ENCODE measurements at regions not wholly inside any gene's neighbourhood (a gene's known extent, or its start where the extent isn't known, plus 50 kb on each side); places are given as distances from the start of the nearest gene placed in this dataset.

DNA sequence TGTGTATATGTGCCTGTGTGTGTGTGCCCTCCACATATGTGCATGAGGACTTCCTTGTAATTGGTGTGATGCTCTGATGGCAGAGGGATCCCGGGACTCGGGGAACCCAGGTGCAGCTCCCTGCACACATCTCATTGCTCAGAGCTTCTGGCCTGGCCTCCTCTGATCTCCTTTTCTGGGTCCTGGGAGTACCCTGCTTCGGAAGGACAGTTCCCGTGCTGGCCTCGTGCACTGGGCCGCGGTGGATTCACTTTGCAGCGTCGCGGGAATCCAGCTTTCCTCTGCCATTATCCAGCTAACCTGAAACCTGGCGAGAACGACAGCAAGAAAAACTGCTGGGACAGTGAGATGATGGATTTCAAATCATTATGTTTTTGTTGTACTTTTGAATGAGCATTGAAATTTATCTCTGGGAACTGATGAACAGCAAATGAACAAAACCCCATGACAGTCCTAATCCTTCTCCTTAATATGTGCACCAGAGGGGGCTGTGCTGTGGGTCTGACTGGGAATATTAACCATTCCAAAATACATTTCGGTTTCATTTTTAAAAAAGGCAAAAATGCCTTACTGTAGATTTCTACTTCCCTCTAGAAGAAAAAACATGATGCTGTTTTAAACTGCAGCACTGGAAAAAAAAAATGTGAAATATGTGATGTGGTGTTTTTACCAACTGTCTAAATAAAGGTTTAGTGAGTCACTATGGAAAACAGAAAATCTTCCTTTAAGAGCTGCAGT is 78.2 kb downstream of the PTGR3 start:
- peak; percentile 4 for DNase-seq (ENCODE audit: low read depth)

DNA sequence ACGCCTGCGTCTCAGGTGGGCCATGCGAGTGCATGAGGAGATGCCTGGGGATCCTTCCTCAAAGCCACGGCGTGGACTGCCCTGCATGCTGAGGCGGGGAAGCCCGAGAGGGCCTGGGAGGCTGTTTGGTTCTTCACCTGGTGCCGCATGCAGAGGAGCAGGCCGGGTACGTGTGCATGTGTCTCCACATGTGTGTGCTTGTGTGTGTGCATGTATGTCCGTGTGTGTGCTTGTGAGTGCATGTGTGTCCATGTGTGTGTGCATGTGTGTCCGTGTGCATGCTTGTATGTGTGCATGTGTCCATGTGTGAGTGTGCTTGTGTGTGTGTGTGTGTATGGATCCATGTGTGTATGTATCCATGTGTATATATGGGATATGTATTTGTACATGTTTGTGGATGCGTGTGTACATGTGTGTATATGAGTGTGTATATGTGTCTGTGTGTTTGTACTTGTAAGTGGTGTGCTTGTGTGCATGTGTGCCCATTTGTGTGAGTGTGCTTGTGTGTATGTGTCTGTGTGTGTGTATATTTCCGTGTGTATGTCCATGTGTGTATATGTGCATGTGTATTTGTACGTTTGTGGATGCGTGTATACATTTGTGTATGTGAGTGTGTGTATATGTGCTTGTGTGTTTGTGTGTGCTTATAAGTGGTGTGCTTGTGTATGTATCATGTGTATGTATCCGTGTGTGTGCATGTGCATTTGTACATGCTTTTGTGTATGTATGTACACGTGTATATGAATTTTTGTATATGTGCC is 79.0 kb downstream of the PTGR3 start:
- no peak for DNase-seq (ENCODE audit: low read depth)

DNA sequence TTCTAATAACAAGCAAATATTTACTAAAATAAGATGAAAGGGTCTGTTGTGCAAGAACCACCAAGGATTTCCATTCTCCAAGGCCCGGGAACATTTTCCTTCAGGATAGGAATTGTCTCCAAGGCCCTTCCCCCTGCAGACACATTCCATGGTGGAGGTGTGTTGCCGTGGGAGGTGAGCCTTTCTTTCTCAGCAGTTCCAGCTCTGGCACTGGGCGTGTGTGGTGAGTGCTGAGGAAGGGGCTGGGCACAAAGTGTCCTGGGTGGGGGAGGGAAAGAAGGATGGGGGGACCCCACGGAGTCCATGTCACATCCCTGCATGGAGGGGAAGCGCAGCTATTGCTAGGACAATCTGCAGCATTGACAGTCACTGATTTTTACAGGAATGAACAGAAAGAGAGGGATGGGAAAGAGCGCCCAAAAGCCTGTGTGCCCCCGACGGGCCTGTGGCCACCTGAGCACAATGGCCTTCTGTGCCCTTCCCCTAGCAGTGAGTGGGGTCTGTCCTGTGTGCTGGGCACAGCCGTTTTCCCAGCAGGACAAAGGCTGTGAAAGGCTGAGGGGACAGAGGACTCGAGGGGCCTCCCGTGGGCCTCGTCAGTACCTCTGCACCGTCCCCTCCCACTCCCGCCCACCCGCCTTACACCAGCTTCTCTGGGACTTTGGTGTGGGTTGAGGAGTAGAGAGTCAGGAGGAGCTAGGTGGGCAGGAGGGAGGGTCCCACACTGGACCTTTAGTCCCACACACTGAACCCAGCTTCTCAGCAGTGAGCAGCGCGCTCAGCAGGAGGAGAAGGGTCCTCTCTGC is 79.8 kb downstream of the PTGR3 start:
- no peak for DNase-seq (ENCODE audit: low read depth)

DNA sequence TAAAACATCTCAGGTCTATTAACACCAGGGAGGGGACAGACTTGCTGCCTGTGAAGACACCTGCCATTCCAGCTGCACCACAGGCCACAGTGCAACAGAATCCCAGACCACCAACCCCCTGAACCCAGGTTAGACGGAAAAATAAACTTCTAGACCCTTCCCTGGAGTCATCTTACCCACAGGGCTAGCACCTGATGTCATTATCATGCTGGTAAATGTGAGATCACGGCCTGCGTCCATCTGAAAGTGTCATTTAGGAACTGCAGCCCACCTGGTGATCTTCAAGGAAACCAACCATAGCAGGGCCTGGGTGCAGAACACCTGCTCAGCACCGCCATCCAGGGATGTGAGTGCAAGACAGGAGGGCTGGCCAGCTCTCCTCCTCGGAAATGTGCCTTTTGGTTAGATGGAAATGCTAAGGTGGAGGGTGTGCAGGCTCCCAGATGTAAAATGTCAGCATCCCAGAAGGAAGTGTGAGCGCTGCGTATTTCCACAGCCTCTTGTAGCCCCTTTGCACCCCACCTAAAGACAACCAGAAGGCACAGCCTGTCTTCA is 80.8 kb downstream of the PTGR3 start:
- DNase-seq (ENCODE audit: low read depth), result no peak

DNA sequence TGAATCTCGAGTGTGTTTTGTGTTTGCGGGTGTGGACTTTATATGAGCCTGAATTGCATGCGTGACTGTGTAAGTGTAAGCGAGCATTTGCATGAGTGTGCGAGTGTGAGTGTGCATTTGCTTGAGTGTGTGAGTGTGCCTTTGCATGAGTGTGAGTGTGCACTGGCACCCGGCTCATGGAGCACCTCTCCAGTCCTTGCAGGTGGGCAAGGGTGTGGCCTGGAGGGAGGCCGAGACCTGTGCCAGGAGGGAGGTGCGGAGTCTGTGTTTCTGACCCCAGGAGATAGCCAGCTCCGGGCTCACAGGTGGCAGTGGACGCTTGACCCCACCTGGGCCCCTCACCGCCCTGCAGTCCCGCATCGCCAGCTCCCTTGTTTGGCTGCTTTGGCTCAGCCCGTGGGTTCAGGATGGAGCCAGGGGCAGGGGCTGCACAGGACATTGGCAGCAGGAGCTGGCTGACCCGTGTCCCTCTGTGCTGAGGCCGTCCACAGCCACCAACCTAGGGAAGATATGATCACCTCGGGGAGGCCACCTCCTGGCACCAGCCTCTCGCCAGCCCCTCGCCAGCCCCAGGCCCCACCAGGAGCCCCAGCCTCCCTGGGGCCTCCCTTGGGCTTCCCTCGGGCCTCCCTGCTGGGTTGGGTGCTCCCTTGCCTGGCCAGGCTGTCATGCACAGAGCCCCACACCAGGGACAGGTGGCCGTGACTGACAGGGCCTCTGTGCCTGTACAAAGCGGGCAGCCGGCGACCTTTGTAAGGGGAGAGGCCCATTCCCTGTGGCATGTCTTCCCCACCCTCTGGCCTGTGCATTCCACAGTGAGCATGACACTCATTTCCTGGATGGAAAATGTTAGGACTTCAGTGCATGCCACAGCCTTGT is 81.6 kb downstream of the PTGR3 start:
- peak; percentile 3 for DNase-seq (ENCODE audit: low read depth)

DNA sequence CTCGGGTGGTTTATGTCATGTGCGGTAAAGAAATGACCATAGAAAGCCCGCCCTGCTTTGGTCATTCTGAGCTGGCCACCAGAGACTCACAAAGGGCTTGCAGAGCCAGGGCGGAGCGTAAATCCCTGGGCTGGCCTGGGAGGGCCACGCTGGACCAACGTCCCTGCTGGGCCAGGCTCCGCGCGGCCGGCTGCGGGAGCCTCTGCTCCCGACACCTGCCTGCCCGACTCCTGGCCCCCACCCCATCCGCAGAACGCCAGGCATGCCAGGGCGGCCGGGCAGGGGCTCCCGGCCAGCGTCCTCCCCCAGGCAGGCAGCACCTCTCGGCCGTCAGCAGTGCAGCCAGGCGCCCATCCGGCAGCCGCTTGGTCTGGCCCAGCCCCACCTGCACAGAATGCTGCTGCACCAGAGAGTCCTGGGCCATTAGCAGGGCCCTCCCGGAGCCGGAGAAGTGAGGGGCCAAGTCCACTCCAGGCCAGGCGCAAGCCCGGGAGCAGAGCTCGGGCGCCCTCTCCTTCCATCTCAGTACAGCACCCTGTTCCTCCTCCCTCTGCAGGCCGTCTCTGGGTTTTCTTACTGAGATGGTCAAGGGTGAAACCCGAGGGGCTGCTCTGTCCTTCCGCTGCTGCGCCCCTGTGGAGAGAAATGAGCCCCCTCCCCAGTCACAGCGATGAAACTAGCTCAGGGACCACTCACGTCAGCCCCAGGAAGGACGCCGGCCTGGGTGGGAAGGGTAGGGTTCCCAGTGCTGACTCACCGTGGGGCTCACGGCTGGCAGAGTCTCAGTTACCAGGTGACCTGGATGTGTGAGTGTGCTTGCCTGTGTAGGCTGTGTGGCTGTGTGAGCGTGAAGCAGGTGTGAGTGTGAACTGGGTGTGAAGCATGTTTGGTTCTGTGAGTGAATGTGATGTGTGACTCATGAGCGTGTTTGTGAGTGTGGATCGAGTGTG is 83.3 kb downstream of the PTGR3 start:
- DNase-seq (ENCODE audit: low read depth), result peak; percentile 47

DNA sequence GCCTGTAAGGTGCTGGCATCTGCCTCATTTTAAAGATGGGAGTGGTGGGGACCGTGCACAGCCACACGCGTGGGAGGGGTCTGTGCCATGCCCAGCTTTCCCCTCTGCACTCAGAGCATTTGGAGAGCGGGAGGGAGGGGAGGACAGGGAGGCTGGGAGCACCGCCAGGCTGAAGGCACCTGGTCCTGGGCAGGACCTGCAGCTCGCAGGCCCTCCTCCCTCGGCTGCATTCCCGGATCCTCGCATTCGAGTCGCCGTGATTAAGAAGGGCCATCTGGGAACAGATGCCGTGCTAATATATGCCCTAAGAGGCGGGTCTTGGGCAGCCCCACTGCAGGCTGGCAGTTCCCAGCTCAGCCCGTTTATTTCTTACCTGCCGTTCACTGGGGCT is 84.0 kb downstream of the PTGR3 start:
- DNase-seq (ENCODE audit: low read depth), result no peak

DNA sequence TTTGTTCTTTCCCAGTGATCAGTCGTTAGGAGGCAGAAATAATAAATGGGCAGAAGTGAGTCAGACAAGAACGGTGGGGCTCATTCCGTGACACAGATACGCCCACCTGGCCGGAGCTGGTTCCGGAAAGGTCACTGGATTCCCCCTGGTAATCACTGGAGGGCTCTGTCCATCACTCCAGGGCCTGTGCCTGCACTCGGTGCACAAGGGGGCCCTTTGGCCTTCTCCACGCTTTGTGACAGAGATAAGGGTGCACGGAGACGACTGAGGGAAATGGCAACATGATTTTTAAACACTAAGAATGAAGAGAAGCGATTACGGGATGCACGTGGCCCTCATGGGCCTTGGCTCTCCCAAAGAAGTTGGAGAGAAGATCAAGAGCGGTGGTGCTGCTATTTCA is 84.4 kb downstream of the PTGR3 start:
- no peak for DNase-seq (ENCODE audit: low read depth)

DNA sequence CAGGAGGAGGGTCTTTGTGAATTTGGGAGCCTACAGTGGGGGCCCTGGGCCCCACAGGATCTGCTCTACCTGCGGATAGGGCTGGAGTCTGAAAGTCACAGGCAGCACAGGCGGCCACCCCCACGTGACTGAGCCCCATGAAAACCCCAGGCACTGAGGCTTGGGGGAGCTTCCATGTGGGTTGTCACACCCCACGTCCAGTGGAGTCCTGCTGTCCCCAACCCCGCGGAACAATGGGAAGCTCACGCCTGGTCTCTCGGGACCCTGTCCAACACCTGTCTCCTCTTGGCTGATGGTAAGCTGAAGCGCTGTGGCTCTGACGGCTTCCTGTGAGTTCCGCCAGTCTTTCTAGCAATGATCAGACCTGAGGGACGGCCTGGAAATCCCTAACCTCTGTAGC is 85.8 kb downstream of the PTGR3 start:
- DNase-seq (ENCODE audit: low read depth), result no peak

DNA sequence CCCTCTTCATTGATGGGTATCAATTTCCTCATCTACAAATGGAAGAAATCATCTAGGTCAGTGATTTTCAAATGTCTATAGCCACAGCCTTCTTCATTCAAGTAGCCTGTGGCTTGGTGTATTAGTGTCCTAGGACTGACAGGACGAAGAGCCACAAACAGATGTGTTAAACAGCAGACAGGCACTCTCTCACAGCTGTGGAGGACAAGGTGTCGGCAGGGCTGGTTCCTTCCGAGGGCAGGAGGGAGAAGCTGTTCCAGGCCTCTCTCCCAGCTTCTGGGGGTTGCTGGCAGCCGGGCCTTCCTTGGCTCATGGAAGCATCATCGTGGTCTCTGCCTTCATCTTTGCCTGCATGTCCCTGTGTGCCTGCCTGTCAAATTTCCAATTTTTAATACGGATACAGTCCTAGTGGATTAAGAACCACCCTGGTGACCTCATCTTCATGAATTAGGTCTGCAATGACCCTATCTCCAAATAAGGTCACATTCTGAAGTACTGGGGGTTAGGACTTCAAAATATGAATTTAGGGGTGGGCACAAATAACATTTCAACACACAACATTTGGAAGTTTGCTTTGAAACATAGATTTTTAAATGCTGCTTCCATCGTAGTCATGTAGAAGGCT is 86.5 kb downstream of the PTGR3 start:
- no peak for DNase-seq (ENCODE audit: low read depth)

DNA sequence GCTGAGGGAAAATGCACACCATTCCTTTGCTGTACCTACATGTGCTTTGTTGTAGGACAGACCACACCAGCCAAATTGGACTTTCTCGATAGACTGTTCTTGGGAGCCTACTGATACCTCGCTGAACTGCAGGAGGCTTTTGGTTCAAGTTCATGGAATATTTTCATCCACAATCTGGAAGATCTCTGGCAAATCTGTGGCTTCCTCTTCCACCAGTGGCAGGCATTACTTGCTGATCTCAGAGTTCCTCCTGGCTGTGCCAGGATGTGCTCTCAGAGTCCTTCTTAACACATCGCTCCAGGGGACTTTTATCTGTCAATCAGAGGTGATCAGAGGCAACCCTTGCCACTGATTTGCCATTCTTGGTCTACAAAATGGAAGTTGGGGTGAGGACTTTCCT is 87.7 kb downstream of the PTGR3 start:
- DNase-seq (ENCODE audit: low read depth), result peak; percentile 14

DNA sequence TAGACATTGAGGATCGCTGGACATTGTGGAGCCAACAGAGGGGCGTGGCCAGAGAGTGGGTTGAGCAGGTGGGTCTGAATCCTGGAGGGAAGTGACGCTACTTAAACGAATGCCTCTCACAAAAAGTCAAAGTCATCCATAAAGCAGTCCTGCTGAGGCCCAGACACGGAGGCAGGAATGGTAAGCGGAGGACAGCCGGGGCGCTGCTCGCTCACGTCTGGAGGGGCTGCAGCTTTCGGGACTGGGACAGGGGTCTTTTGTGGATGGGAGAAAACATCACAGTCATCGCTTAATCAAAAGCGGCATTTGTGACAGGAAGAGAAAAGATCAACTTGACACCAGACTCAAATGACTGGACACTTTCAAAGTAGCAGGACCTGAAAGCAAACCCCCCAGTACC is 88.4 kb downstream of the PTGR3 start:
- DNase-seq (ENCODE audit: low read depth), result no peak

DNA sequence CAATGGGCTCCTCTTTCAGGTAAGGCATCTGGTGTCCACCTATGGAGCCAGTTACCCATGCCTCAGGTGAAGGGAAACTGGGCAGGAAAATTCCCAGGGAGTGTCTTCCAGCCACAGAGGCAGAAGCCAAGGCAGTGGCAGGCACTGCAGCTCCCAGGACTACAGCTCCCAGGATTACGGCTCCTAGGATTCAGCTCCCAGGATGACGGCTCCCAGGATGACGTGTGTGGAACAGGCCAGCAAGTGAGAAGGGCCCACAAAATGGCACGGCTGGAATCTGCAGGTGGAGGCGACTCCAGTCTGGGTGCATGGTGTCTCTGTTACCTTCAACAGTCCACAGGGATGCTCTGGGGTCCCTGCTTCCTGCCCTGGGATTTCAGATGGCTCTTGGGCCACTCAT is 92.1 kb downstream of the PTGR3 start:
- DNase-seq (ENCODE audit: low read depth), result no peak

DNA sequence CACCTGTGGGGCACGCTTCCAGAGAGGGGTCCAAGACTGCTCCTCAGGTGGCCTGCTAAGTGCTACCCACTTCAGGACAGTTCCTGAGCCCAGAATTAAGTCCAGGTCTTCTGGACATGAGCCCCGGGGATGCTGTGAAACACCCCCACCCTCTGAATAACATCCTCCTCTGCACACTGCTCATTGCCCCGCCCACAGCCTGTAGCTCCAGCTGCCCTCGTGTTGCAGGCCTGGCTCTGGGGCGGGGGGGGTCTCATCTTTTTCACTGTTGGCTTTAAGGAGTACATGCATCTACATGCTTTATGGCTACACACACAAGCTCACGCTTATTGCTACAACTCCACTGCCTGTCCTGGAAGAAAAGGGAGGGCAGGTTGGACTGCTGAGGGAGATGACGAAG is 92.8 kb downstream of the PTGR3 start:
- DNase-seq (ENCODE audit: low read depth), result no peak

DNA sequence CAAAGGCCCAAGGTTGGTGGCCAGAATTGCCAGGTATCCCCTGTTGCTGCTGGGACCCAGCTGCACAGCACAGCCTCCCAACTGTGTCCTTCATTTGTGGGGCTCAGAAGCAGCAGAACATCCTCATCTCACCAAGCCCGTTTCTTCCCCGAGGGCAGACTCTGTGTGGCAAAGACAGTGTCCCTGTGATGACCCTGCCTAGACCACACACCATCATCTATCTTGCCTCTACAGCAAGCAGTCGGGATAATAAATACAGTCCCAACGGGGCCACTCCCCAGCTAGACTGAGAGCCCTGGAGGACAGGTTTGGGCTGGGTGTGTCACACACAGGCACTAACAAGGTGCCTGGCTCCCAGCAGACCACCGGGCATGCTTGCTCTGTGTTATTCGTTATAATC is 93.4 kb downstream of the PTGR3 start:
- DNase-seq (ENCODE audit: low read depth), result peak; percentile 4

Data from M059J (cell line).